Fibroblast of villous mesenchyme (primary cell): ENCODE measurements at regions not wholly inside any gene's neighbourhood (a gene's known extent, or its start where the extent isn't known, plus 50 kb on each side); places are given as distances from the start of the nearest gene placed in this dataset.

ENCODE experiments used
- DNase-seq: peaks from one replicate; pipeline ENCODE4 v3.0.0-alpha.2; 2010; ENCODE audit warnings: low read depth
- H3K4me3 ChIP-seq: 2 replicates; pipeline ENCODE4 v1.5.1; 2011; ENCODE audit warnings: low read depth, mild to moderate bottlenecking, low read length
- CTCF ChIP-seq: IDR thresholded peaks from 2 replicates; pipeline ENCODE4 v1.5.1; 2012; ENCODE audit warnings: low read depth, mild to moderate bottlenecking, low read length; ENCODE audit not compliant: insufficient read depth

GRCh38 chrY:15800021-15800420, 1275.7 kb downstream of the NLGN4Y start:
- DNase-seq = peak; percentile 2
- TF ChIP-seq CTCF = no peak
- H3K4me3 ChIP-seq = no peak overlapping the region

DNA sequence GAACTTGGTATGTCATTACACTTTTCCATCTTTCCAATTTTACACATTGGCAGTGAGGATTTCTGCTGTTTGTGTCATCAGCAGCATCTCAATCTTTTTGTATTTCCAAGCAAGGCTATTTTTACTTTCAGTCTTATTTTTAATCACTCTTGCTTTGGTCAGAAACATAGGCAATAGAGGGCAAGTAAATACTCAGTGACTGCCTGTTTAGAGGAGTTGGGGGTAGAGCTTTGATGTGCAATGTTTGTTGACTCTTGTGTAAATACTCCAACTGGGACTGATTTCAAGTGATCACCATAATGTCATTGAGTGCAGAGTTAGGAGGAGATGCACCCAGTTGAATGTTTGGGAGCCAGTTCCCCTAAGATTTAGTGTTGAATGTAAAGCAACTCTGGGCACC, 1281.7 kb downstream of the NLGN4Y start:
- no peak for TF ChIP-seq CTCF
- no peak overlapping the region for H3K4me3 ChIP-seq
- DNase-seq = no peak

DNA sequence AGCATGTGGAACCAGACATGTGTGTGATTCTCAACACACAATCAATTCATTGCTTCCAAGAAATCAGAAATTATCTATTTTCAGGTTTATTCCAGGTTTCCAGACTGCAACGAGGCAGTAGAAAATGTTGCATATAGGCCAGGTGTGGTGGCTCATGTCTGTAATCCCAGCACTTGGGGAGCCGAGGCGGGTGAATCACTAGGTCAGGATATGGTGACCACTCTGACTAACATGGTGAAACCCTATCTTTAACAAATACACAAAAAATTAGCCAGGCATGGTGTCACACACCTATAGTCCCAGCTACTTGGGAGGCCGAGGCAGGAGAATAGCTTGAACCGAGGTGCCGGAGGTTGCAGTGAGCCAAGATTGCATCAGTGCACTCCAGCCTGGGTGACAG, 1289.9 kb downstream of the NLGN4Y start:
- DNase-seq = no peak
- no peak for TF ChIP-seq CTCF
- H3K4me3 ChIP-seq = no peak overlapping the region
